ENCODE measurements at regions not wholly inside any gene's neighbourhood (a gene's known extent, or its start where the extent isn't known, plus 50 kb on each side); places are given as distances from the start of the nearest gene placed in this dataset.

DNA sequence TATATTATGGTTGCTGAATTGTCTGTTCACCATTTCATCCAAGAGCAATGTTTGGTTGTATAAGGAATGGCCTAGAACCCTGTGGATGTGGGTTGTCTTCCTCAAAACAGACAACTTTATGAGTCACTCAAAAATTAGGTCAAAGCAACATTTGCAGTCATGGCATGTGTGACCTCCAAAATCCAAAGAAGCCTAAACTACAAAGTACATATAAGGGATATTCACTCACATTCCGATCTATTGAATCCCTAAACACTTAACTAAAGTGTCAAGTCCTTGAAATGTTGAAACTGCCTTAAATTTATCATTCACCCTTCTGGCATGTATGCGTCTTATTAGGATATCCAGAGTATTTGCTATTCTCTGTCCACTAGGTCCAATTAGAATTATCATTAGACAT, 491.5 kb downstream of the NUF2 start:
- Histone ChIP-seq H3K23me2 (ENCODE audit: insufficient read length, low read depth, low read length, poor library complexity, severe bottlenecking) (no peaks in the 10 kb centered on the region), H4K5ac (ENCODE audit: insufficient read length, low read depth, low read length) (no peak overlapping the region), H3K18ac (ENCODE audit: insufficient read length, low read depth, low read length) (no peak overlapping the region), H4K8ac (replicated peaks; ENCODE audit: insufficient read length, low read depth, low read length) (no peak overlapping the region), H2AK5ac (ENCODE audit: insufficient read length, low read length) (no peak overlapping the region), H2BK20ac (ENCODE audit: low read depth, low read length, poor library complexity, severe bottlenecking) (no peak overlapping the region), H3K27ac (ENCODE audit: insufficient read length, low read depth, low read length) (no peak overlapping the region), H3K27me3 (ENCODE audit: insufficient read depth, low read length) (no peaks in the 10 kb centered on the region), H3K4me2 (ENCODE audit: insufficient read depth, insufficient read length, low read length) (no peak overlapping the region), H3K4ac (ENCODE audit: low read depth, low read length) (no peak overlapping the region), H2BK15ac (ENCODE audit: low read depth, low read length) (no peak overlapping the region), H3K56ac (ENCODE audit: insufficient read length, low read depth, low read length) (no peak overlapping the region), H2BK12ac (ENCODE audit: insufficient read length, low read depth, low read length) (no peak overlapping the region), H2AFZ (ENCODE audit: low read length) (no peak overlapping the region), H3T11ph (ENCODE audit: low read length) (no peak overlapping the region), H3K23ac (ENCODE audit: insufficient read length, low read depth, low read length) (no peak overlapping the region), H3K14ac (ENCODE audit: insufficient read depth, low read length) (no peak overlapping the region), H3K9me3 (ENCODE audit: control insufficient read depth, low read depth, low read length) (no peaks in the 10 kb centered on the region), H4K20me1 (ENCODE audit: control insufficient read depth, insufficient read depth, insufficient read length) (no peaks in the 10 kb centered on the region), H2BK5ac (ENCODE audit: insufficient read length, low read length) (no peak overlapping the region), H3K79me2 (ENCODE audit: insufficient read depth, low read length) (no peaks in the 10 kb centered on the region), H3K9ac (ENCODE audit: extremely low read depth, insufficient read length, low read length) (no peak overlapping the region), H4K91ac (ENCODE audit: insufficient read length, low read depth, low read length) (no peak overlapping the region), H3K79me1 (ENCODE audit: insufficient read depth, low read depth, low read length, poor library complexity, severe bottlenecking) (no peaks in the 10 kb centered on the region), H2BK120ac (ENCODE audit: low read depth, low read length, poor library complexity, severe bottlenecking) (no peak overlapping the region), H3K4me1 (ENCODE audit: insufficient read depth, low read length) (no peaks in the 10 kb centered on the region)
- Mint-ChIP-seq H3K4me1 (peaks cover 0 to 4% of the 10 kb centered on the region in 2 experiments; a peak in 2 of 4 replicates), H3K36me3 (ENCODE audit: insufficient read depth in 1 of 3, low read depth in 3 of 3) (peaks cover 0 to 4% (median 0%) of the 10 kb centered on the region in 3 experiments; a peak in 1 of 7 replicates), H3K27ac (no peak overlapping the region), H3K27me3 (ENCODE audit: low read depth) (no peaks in the 10 kb centered on the region), H3K9me3 (peaks cover 0 to 3% of the 10 kb centered on the region in 2 experiments; a peak in 2 of 5 replicates), H3K4me3 (no peak overlapping the region)
- no peak for DNase-seq
- WGBS (ENCODE audit: extremely low coverage, insufficient read length, low lambda C conversion rate), result no CpG with 5 or more reads among the region's 2 CpGs
- TF ChIP-seq CTCF (conservative IDR thresholded peaks at IDR 0.05), result no peak
